GM23338 (cell line): ENCODE measurements at regions not wholly inside any gene's neighbourhood (a gene's known extent, or its start where the extent isn't known, plus 50 kb on each side); places are given as distances from the start of the nearest gene placed in this dataset.

Experiments
- ATAC-seq: fragments of 200-7000 bp; cut with Tn5 transposase; 3 replicates; pipeline ENCODE4 v1.9.1; 2020
- DNase-seq: peaks from one replicate; pipeline ENCODE4 v3.0.0-alpha.2; 2015; ENCODE audit warnings: low spot score
- H2AFZ ChIP-seq: fragments of 200-600 bp; sonication (generic); 2 replicates; pipeline ENCODE4 v1.8.0; 2016; ENCODE audit warnings: antibody characterized with exemption, mild to moderate bottlenecking, moderate library complexity
- H3F3A ChIP-seq: fragments of 200-600 bp; sonication (generic); replicated peaks from 2 replicates; pipeline ENCODE4 v1.8.0; 2017; ENCODE audit warnings: antibody characterized with exemption, mixed run types, low read depth
- H3K27ac ChIP-seq: fragments of 200-600 bp; sonication (generic); 2 replicates; pipeline ENCODE4 v1.6.1; 2016; ENCODE audit warnings: low read depth
- H3K27me3 ChIP-seq: fragments of 200-600 bp; sonication (generic); 2 replicates; pipeline ENCODE4 v1.8.0; 2016; ENCODE audit warnings: mild to moderate bottlenecking, mixed run types, moderate library complexity; ENCODE audit not compliant: insufficient read depth
- H3K36me3 ChIP-seq: fragments of 200-600 bp; sonication (generic); 2 replicates; pipeline ENCODE4 v1.8.0; 2016; ENCODE audit warnings: mild to moderate bottlenecking; ENCODE audit not compliant: insufficient read depth
- H3K4me1 ChIP-seq: fragments of 200-600 bp; sonication (generic); 2 replicates; pipeline ENCODE4 v1.8.0; 2016; ENCODE audit warnings: mild to moderate bottlenecking, moderate library complexity; ENCODE audit not compliant: insufficient read depth
- H3K4me2 ChIP-seq: fragments of 200-600 bp; sonication (generic); 2 replicates; pipeline ENCODE4 v1.7.1; 2017; ENCODE audit warnings: mixed run types
- H3K4me3 ChIP-seq: fragments of 200-600 bp; sonication (generic); 2 replicates; pipeline ENCODE4 v1.6.1; 2016; ENCODE audit warnings: mixed run types
- H3K79me2 ChIP-seq: fragments of 200-600 bp; sonication (generic); replicated peaks from 2 replicates; pipeline ENCODE4 v1.8.0; 2017; ENCODE audit warnings: mild to moderate bottlenecking; ENCODE audit not compliant: insufficient read depth
- H3K9me2 ChIP-seq: fragments of 200-600 bp; sonication (generic); 2 replicates; pipeline ENCODE4 v1.8.0; 2017; ENCODE audit not compliant: insufficient read depth
- H4K20me1 ChIP-seq: fragments of 200-600 bp; sonication (generic); replicated peaks from 2 replicates; pipeline ENCODE4 v1.8.0; 2017; ENCODE audit warnings: mild to moderate bottlenecking; ENCODE audit not compliant: insufficient read depth
- H3K27ac Mint-ChIP-seq: 2 replicates; pipeline ENCODE4 v1.8.0; 2020; ENCODE audit warnings: inconsistent platforms, mild to moderate bottlenecking, moderate library complexity, mixed read lengths
- H3K27me3 Mint-ChIP-seq: 3 replicates; pipeline ENCODE4 v1.8.0; 2022; ENCODE audit warnings: low read depth, mild to moderate bottlenecking, moderate library complexity, mixed read lengths, inconsistent platforms; ENCODE audit not compliant: insufficient read depth, poor library complexity
- H3K36me3 Mint-ChIP-seq: 3 replicates; pipeline ENCODE4 v1.8.0; 2021; ENCODE audit warnings: low read depth, mild to moderate bottlenecking, inconsistent platforms, moderate library complexity, mixed read lengths
- H3K4me1 Mint-ChIP-seq: 3 replicates; pipeline ENCODE4 v1.8.0; 2020; ENCODE audit warnings: mild to moderate bottlenecking, inconsistent platforms, mixed read lengths
- H3K4me3 Mint-ChIP-seq: 3 replicates; pipeline ENCODE4 v1.8.0; 2021; ENCODE audit warnings: moderate library complexity, mild to moderate bottlenecking, inconsistent platforms, mixed read lengths
- H3K9me3 Mint-ChIP-seq: 3 replicates; pipeline ENCODE4 v1.8.0; 2020; ENCODE audit warnings: moderate library complexity, mild to moderate bottlenecking, inconsistent platforms, mixed read lengths
- CREB1 ChIP-seq: fragments of 250-450 bp; sonication (Bioruptor Pico); IDR thresholded peaks from 2 replicates; pipeline ENCODE4 v1.5.0; 2020; ENCODE audit warnings: low read depth, mild to moderate bottlenecking, moderate library complexity
- ETS1 ChIP-seq: IDR thresholded peaks from 2 replicates; pipeline ENCODE4 v1.6.1; 2016; ENCODE audit warnings: antibody characterized with exemption
- EZH2 ChIP-seq: fragments of 200-600 bp; sonication (generic); IDR thresholded peaks from one replicate; pipeline ENCODE4 v1.8.0; 2017; ENCODE audit warnings: antibody characterized with exemption, mild to moderate bottlenecking, low read depth; ENCODE audit not compliant: unreplicated experiment
- EZH2phosphoT487 ChIP-seq: fragments of 200-600 bp; sonication (generic); IDR thresholded peaks from one replicate; pipeline ENCODE4 v1.8.1; 2018; ENCODE audit warnings: antibody characterized with exemption; ENCODE audit not compliant: unreplicated experiment
- JUNB ChIP-seq: IDR thresholded peaks from one replicate; pipeline ENCODE4 v1.6.1; 2016; ENCODE audit warnings: antibody characterized with exemption; ENCODE audit not compliant: unreplicated experiment
- POLR2AphosphoS5 ChIP-seq: IDR thresholded peaks from 2 replicates; pipeline ENCODE4 v1.6.1; 2016; ENCODE audit warnings: antibody characterized with exemption, low read depth
- STAT1 ChIP-seq: IDR thresholded peaks from one replicate; pipeline ENCODE4 v1.6.1; 2016; ENCODE audit warnings: antibody characterized with exemption; ENCODE audit not compliant: unreplicated experiment
- ZNF114 ChIP-seq: fragments of 250-450 bp; sonication (Bioruptor Pico); IDR thresholded peaks from 2 replicates; pipeline ENCODE4 v1.5.0; 2020; ENCODE audit warnings: mild to moderate bottlenecking, moderate library complexity
- ZNF331 ChIP-seq: fragments of 250-450 bp; sonication (Bioruptor Pico); IDR thresholded peaks from 2 replicates; pipeline ENCODE4 v1.5.0; 2020; ENCODE audit warnings: low read depth, mild to moderate bottlenecking, moderate library complexity
- TF ChIP-seq, protein P1 (sequence below): fragments of 250-450 bp; sonication (Bioruptor Pico); IDR thresholded peaks from 2 replicates; pipeline ENCODE4 v1.5.0; 2020; ENCODE audit warnings: mild to moderate bottlenecking, moderate library complexity

DNA sequence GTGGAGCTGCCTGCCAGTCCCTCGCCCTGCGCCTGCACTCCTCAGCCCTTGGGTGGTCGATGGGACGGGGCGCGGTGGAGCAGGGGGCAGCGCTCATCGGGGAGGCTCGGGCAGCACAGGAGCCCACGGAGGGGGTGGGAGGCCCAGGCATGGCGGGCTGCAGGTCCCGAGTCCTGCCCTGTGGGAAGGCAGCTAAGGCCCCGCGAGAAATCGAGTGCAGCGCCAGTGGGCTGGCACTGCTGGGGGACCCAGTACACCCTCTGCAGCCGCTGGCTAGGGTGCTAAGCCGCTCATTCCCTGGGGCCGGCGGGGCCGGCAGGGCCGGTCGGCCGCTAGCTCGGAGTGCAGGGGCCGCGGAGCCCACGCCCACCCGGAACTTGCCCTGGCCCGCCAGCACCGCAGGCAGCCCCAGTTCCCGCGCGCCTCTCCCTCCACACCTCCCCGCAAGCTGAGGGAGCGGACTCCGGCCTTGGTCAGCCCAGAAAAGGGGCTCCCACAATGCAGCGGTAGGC, 565.9 kb upstream of the NRG3 start (continued):
- TF ChIP-seq, protein P1, sequence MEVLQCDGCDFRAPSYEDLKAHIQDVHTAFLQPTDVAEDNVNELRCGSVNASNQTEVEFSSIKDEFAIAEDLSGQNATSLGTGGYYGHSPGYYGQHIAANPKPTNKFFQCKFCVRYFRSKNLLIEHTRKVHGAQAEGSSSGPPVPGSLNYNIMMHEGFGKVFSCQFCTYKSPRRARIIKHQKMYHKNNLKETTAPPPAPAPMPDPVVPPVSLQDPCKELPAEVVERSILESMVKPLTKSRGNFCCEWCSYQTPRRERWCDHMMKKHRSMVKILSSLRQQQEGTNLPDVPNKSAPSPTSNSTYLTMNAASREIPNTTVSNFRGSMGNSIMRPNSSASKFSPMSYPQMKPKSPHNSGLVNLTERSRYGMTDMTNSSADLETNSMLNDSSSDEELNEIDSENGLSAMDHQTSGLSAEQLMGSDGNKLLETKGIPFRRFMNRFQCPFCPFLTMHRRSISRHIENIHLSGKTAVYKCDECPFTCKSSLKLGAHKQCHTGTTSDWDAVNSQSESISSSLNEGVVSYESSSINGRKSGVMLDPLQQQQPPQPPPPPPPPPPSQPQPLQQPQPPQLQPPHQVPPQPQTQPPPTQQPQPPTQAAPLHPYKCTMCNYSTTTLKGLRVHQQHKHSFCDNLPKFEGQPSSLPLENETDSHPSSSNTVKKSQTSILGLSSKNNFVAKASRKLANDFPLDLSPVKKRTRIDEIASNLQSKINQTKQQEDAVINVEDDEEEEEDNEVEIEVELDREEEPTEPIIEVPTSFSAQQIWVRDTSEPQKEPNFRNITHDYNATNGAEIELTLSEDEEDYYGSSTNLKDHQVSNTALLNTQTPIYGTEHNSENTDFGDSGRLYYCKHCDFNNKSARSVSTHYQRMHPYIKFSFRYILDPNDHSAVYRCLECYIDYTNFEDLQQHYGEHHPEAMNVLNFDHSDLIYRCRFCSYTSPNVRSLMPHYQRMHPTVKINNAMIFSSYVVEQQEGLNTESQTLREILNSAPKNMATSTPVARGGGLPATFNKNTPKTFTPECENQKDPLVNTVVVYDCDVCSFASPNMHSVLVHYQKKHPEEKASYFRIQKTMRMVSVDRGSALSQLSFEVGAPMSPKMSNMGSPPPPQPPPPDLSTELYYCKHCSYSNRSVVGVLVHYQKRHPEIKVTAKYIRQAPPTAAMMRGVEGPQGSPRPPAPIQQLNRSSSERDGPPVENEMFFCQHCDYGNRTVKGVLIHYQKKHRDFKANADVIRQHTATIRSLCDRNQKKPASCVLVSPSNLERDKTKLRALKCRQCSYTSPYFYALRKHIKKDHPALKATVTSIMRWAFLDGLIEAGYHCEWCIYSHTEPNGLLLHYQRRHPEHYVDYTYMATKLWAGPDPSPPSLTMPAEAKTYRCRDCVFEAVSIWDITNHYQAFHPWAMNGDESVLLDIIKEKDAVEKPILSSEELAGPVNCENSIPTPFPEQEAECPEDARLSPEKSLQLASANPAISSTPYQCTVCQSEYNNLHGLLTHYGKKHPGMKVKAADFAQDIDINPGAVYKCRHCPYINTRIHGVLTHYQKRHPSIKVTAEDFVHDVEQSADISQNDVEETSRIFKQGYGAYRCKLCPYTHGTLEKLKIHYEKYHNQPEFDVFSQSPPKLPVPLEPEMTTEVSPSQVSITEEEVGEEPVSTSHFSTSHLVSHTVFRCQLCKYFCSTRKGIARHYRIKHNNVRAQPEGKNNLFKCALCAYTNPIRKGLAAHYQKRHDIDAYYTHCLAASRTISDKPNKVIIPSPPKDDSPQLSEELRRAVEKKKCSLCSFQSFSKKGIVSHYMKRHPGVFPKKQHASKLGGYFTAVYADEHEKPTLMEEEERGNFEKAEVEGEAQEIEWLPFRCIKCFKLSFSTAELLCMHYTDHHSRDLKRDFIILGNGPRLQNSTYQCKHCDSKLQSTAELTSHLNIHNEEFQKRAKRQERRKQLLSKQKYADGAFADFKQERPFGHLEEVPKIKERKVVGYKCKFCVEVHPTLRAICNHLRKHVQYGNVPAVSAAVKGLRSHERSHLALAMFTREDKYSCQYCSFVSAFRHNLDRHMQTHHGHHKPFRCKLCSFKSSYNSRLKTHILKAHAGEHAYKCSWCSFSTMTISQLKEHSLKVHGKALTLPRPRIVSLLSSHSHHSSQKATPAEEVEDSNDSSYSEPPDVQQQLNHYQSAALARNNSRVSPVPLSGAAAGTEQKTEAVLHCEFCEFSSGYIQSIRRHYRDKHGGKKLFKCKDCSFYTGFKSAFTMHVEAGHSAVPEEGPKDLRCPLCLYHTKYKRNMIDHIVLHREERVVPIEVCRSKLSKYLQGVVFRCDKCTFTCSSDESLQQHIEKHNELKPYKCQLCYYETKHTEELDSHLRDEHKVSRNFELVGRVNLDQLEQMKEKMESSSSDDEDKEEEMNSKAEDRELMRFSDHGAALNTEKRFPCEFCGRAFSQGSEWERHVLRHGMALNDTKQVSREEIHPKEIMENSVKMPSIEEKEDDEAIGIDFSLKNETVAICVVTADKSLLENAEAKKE = no peak
- TF ChIP-seq ETS1 = no peak
- TF ChIP-seq EZH2phosphoT487 = no peak
- TF ChIP-seq STAT1 = no peak
- TF ChIP-seq JUNB = no peak
- TF ChIP-seq EZH2 = no peak

DNA sequence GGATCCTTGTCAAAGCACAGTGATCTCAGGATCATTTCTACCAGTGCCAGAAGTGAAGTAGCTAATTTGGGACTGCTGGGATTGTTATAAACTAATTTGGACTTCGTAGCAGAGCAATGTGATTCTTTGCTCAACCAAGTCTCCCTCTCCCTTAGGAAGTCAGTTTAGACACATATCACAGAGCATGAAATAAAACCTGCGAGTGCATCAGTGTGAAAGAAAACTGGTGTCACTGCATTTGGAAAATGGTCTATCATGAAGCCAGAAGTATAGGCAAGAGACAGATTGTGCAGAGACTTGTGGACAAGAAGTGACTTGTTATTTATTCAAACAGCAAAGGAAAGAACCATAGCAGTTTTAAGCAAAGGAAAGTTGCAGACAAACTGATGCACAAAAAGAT, 560.5 kb upstream of the NRG3 start:
- no peaks in the 10 kb centered on the region for H3K27me3 Mint-ChIP-seq
- ATAC-seq (no peak), DNase-seq (no peak)
- no peak overlapping the region for H3K27ac Mint-ChIP-seq
- no peaks in the 10 kb centered on the region for H3K79me2 ChIP-seq
- no peaks in the 10 kb centered on the region for H3K9me3 Mint-ChIP-seq
- no peaks in the 10 kb centered on the region for H3K27me3 ChIP-seq
- H3F3A ChIP-seq = no peaks in the 10 kb centered on the region
- H3K27ac ChIP-seq = no peak overlapping the region
- H3K36me3 Mint-ChIP-seq = no peaks in the 10 kb centered on the region
- no peaks in the 10 kb centered on the region for H3K9me2 ChIP-seq
- H3K4me2 ChIP-seq = no peak overlapping the region
- H2AFZ ChIP-seq = peak overlapping the region; percentile 50; the same call in 1 of the 2 replicates
- no peaks in the 10 kb centered on the region for H3K4me1 Mint-ChIP-seq
- H3K4me3 ChIP-seq = no peak overlapping the region
- no peaks in the 10 kb centered on the region for H3K36me3 ChIP-seq
- H3K4me1 ChIP-seq = no peaks in the 10 kb centered on the region
- no peaks in the 10 kb centered on the region for H4K20me1 ChIP-seq
- no peak overlapping the region for H3K4me3 Mint-ChIP-seq
- TF ChIP-seq ZNF114 (CRISPR knock-in tag) = no peak
- no peak for TF ChIP-seq EZH2
- TF ChIP-seq ZNF331 (CRISPR knock-in tag) = no peak
- no peak for TF ChIP-seq EZH2phosphoT487
- no peak for TF ChIP-seq POLR2AphosphoS5
- no peak for TF ChIP-seq CREB1 (CRISPR knock-in tag)
- TF ChIP-seq, protein P1 = no peak
